GM10266 (cell line): ENCODE measurements at regions not wholly inside any gene's neighbourhood (a gene's known extent, or its start where the extent isn't known, plus 50 kb on each side); places are given as distances from the start of the nearest gene placed in this dataset.
"Not testable (repeated sequence)": the region's sequence is repeated elsewhere in the genome, so short reads cannot be mapped to it uniquely, and the experiment has no call there.

Experiments
- DNase-seq: peaks from one replicate; pipeline ENCODE4 v3.0.0; 2012; ENCODE audit errors: extremely low spot score
- CTCF ChIP-seq: IDR thresholded peaks from 2 replicates; pipeline ENCODE4 v1.5.1; 2012; ENCODE audit warnings: mild to moderate bottlenecking, low read depth; ENCODE audit not compliant: control insufficient read depth, insufficient read depth; ENCODE audit errors: missing control alignments

GRCh38 chr2:89767572-89768435 lies 1076.3 kb downstream of the RPIA start:
- no peak for TF ChIP-seq CTCF
- DNase-seq = no peak

GRCh38 chr2:89775885-89776284 lies 1084.4 kb downstream of the RPIA start:
- TF ChIP-seq CTCF = no peak
- no peak for DNase-seq

- TF ChIP-seq CTCF = no peak
- no peak for DNase-seq
Observed at GRCh38 chr2:89780318-89780717, 1088.8 kb downstream of the RPIA start.

- DNase-seq = no peak
- no peak for TF ChIP-seq CTCF
Observed at GRCh38 chr2:89781962-89782361, 1090.5 kb downstream of the RPIA start.

- no peak for TF ChIP-seq CTCF
- no peak for DNase-seq
Observed at GRCh38 chr2:89784960-89785359, 1093.5 kb downstream of the RPIA start.

GRCh38 chr2:89785528-89785927 lies 1094.1 kb downstream of the RPIA start:
- DNase-seq = not testable (repeated sequence)

- DNase-seq = not testable (repeated sequence)
Observed at GRCh38 chr2:89786642-89787041, 1095.2 kb downstream of the RPIA start.

GRCh38 chr2:89795530-89795929 lies 1104.1 kb downstream of the RPIA start:
- not testable (repeated sequence) for DNase-seq

GRCh38 chr2:89797320-89798038 lies 1106.0 kb downstream of the RPIA start:
- TF ChIP-seq CTCF = no peak
- no peak for DNase-seq

GRCh38 chr2:89801207-89801606 lies 1109.7 kb downstream of the RPIA start:
- not testable (repeated sequence) for DNase-seq

GRCh38 chr2:89806363-89806762 lies 1114.9 kb downstream of the RPIA start:
- not testable (repeated sequence) for DNase-seq
